Smooth muscle cell (in vitro differentiated cells): ENCODE measurements at regions not wholly inside any gene's neighbourhood (a gene's known extent, or its start where the extent isn't known, plus 50 kb on each side); places are given as distances from the start of the nearest gene placed in this dataset.

Experiments
- DNase-seq: peaks from one replicate; lab custom pipeline; 2025; ENCODE audit not compliant: unreplicated experiment; lab: John Stamatoyannopoulos, UW
- H2AFZ ChIP-seq: fragments of 200-600 bp; sonication (generic); 2 replicates; pipeline ENCODE4 v1.6.0; 2016; ENCODE audit warnings: antibody characterized with exemption, low read depth, mild to moderate bottlenecking
- H3F3A ChIP-seq: fragments of 200-600 bp; sonication (generic); 2 replicates; pipeline ENCODE4 v1.6.0; 2017; ENCODE audit warnings: antibody characterized with exemption, low read depth
- H3K27ac ChIP-seq: fragments of 200-600 bp; sonication (generic); 2 replicates; pipeline ENCODE4 v1.5.1; 2016; ENCODE audit warnings: low read depth, mild to moderate bottlenecking
- H3K27me3 ChIP-seq: fragments of 200-600 bp; sonication (generic); 2 replicates; pipeline ENCODE4 v1.6.1; 2016; ENCODE audit warnings: low read depth, mild to moderate bottlenecking
- H3K36me3 ChIP-seq: fragments of 200-600 bp; sonication (generic); 2 replicates; pipeline ENCODE4 v1.5.1; 2016; ENCODE audit warnings: low read depth
- H3K4me1 ChIP-seq: fragments of 200-600 bp; sonication (generic); 2 replicates; pipeline ENCODE4 v1.5.1; 2016; ENCODE audit warnings: low read depth
- H3K4me2 ChIP-seq: fragments of 200-600 bp; sonication (generic); 2 replicates; pipeline ENCODE4 v1.6.0; 2016; ENCODE audit warnings: mild to moderate bottlenecking
- H3K4me3 ChIP-seq: fragments of 200-600 bp; sonication (generic); 2 replicates; pipeline ENCODE4 v1.5.1; 2016; ENCODE audit warnings: mild to moderate bottlenecking
- H3K79me2 ChIP-seq: fragments of 200-600 bp; sonication (generic); 2 replicates; pipeline ENCODE4 v1.6.0; 2016; ENCODE audit warnings: low read depth, mild to moderate bottlenecking
- H3K9ac ChIP-seq: fragments of 200-600 bp; sonication (generic); 2 replicates; pipeline ENCODE4 v1.6.0; 2016; ENCODE audit warnings: low read depth
- H3K9me3 ChIP-seq: fragments of 200-600 bp; sonication (generic); replicated peaks from 2 replicates; pipeline ENCODE4 v1.5.1; 2016; ENCODE audit warnings: low read depth
- H4K20me1 ChIP-seq: fragments of 200-600 bp; sonication (generic); 2 replicates; pipeline ENCODE4 v1.6.0; 2016; ENCODE audit warnings: low read depth
- WGBS: methylation state at CpG from one replicate; pipeline ENCODE4 v1.1.7; 2016; ENCODE audit warnings: low lambda C conversion rate; 5-methylcytosine and 5-hydroxymethylcytosine counted together
- TF ChIP-seq, protein P1 (sequence below): fragments of 200-600 bp; sonication (generic); IDR thresholded peaks from 2 replicates; pipeline ENCODE4 v1.5.1; 2017; ENCODE audit warnings: borderline replicate concordance, mild to moderate bottlenecking, antibody characterized with exemption; ENCODE audit not compliant: insufficient read depth, poor library complexity, severe bottlenecking

DNA sequence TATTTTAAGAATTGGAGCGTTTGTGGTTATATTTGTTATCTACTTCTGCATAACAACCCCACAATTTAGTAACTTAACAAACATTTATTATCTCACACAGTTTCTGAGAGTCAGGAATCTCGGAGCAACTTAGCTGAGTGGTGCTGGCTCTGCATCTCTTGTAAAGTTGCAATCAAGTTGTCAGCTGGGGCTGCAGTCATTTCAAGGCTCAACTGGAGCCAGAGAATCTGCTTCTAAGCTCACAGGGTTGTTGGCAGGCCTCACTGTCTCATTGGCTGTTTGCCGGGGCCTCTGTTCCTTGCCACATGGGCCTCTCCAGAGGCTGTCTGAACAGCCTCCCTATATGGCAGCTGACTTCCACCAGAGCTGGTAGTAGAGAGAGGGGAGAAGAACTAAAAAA, 281.2 kb upstream of the GNPDA2 start:
- H3K4me1 ChIP-seq, result no peaks in the 10 kb centered on the region
- TF ChIP-seq, protein P1, sequence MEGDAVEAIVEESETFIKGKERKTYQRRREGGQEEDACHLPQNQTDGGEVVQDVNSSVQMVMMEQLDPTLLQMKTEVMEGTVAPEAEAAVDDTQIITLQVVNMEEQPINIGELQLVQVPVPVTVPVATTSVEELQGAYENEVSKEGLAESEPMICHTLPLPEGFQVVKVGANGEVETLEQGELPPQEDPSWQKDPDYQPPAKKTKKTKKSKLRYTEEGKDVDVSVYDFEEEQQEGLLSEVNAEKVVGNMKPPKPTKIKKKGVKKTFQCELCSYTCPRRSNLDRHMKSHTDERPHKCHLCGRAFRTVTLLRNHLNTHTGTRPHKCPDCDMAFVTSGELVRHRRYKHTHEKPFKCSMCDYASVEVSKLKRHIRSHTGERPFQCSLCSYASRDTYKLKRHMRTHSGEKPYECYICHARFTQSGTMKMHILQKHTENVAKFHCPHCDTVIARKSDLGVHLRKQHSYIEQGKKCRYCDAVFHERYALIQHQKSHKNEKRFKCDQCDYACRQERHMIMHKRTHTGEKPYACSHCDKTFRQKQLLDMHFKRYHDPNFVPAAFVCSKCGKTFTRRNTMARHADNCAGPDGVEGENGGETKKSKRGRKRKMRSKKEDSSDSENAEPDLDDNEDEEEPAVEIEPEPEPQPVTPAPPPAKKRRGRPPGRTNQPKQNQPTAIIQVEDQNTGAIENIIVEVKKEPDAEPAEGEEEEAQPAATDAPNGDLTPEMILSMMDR, result no peak
- DNase-seq, result no peak

DNA sequence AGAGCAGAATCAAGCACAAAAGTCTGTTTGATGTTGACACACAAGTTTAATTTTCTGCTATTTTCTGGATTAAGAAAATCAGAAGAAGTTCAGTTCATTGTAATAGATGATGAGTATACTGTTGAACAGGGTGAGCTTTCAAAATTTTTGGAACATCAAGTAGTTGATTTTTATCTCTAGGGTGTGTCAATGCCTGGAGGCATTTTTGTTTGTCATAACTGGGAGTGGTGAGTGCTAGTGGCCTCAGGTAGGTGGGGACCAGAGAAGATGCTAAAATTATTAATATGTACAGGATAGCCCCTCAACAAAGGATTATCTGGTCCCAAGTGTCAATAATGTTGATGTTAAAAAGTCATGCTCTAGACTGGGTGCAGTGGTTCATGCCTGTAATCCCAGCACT, 279.7 kb upstream of the GNPDA2 start:
- TF ChIP-seq, protein P1, result no peak
- H3K4me1 ChIP-seq, result no peaks in the 10 kb centered on the region
- no peaks in the 10 kb centered on the region for H3K79me2 ChIP-seq
- DNase-seq, result no peak
- H3K9ac ChIP-seq, result no peak overlapping the region
- H3K9me3 ChIP-seq, result no peaks in the 10 kb centered on the region
- no peaks in the 10 kb centered on the region for H4K20me1 ChIP-seq
- no peaks in the 10 kb centered on the region for H3K36me3 ChIP-seq
- H3K27ac ChIP-seq, result no peak overlapping the region
- H3K27me3 ChIP-seq, result no peaks in the 10 kb centered on the region
- H2AFZ ChIP-seq, result no peak overlapping the region
- H3K4me3 ChIP-seq, result no peak overlapping the region
- no peaks in the 10 kb centered on the region for H3F3A ChIP-seq
- no peak overlapping the region for H3K4me2 ChIP-seq

More for the DNA sequence above, 281.2 kb upstream of the GNPDA2 start:
- Histone ChIP-seq H3K4me2 (no peak overlapping the region), H4K20me1 (no peaks in the 10 kb centered on the region), H3K27ac (no peak overlapping the region), H3K36me3 (no peaks in the 10 kb centered on the region), H3K9ac (no peak overlapping the region), H3K79me2 (no peaks in the 10 kb centered on the region), H3F3A (no peaks in the 10 kb centered on the region), H3K9me3 (no peaks in the 10 kb centered on the region), H2AFZ (no peak overlapping the region), H3K27me3 (no peaks in the 10 kb centered on the region), H3K4me3 (no peak overlapping the region)
- WGBS, result 82% methylated on average over 3 of the region's 3 CpGs

DNA sequence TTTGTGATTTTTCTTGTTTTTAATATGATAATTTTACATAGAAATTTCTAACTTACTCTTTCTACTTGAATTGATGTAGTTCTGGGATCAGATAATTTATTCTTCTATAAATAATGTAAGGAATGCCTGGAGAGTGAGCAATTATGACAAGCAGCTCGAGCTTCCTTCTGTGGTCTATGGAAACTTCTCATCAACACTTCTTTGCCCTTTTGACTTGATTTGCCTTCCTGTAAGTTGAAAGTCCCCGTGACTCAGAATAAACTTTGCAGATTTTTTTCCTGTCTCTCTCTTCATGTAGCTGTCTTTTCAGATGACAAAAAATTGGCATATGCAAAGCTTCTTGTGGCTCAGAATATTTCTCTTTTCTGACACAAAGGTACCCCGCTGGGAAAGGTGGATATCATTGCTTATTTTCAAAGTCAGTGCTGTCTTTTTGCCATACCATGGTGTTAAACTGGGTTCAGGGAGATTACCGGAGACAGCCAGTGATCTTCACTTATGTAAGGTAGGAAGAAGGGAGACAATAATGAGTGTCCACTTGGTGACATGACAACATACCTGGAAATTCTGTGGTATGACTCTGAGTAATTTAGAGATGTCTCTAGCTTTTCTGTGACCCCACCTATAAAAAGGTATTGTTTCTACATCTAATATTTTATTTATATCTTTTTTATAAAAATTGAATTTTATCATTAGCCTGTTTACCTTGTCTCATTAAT, 278.6 kb upstream of the GNPDA2 start:
- Histone ChIP-seq H2AFZ (no peak overlapping the region), H3K27me3 (no peaks in the 10 kb centered on the region), H3K4me2 (no peak overlapping the region), H3K27ac (no peak overlapping the region), H3K36me3 (no peaks in the 10 kb centered on the region), H3K4me1 (no peaks in the 10 kb centered on the region), H4K20me1 (no peaks in the 10 kb centered on the region), H3K9ac (no peak overlapping the region), H3K79me2 (no peaks in the 10 kb centered on the region), H3K4me3 (no peak overlapping the region), H3F3A (no peaks in the 10 kb centered on the region), H3K9me3 (no peaks in the 10 kb centered on the region)
- no peak for DNase-seq
- 63% methylated on average over 4 of the region's 4 CpGs for WGBS
- TF ChIP-seq, protein P1, result no peak

DNA sequence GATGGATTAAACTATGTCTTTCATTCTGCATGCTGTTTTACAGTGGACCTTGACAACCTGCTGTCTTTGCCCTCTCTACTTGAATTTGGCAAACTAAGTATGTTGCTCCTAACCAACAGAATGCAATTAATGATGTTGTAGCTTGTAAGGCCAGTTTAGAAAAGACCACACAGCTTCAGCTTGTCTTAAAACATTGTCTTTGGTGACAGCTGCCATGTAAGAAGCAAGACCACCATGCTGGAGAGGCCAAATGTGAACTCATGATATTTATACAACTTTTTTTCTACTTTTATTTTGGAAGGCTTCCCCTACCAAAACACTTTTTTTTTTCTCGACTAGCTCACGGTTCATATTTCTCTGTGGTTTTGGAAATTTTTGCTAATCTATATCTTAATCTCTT, 278.0 kb upstream of the GNPDA2 start:
- 91% methylated on average over 2 of the region's 2 CpGs for WGBS
- H3K4me1 ChIP-seq, result no peaks in the 10 kb centered on the region
- H3K9ac ChIP-seq, result no peak overlapping the region
- DNase-seq, result no peak
- H3K36me3 ChIP-seq, result no peaks in the 10 kb centered on the region
- H3K9me3 ChIP-seq, result no peaks in the 10 kb centered on the region
- no peaks in the 10 kb centered on the region for H3F3A ChIP-seq
- no peaks in the 10 kb centered on the region for H3K27me3 ChIP-seq
- no peak overlapping the region for H3K4me3 ChIP-seq
- H3K27ac ChIP-seq, result no peak overlapping the region
- no peak overlapping the region for H3K4me2 ChIP-seq
- no peaks in the 10 kb centered on the region for H4K20me1 ChIP-seq
- H2AFZ ChIP-seq, result no peak overlapping the region
- TF ChIP-seq, protein P1, result no peak
- no peaks in the 10 kb centered on the region for H3K79me2 ChIP-seq
